GM23338 (cell line): ENCODE measurements at regions not wholly inside any gene's neighbourhood (a gene's known extent, or its start where the extent isn't known, plus 50 kb on each side); places are given as distances from the start of the nearest gene placed in this dataset.
"Not testable (repeated sequence)": the region's sequence is repeated elsewhere in the genome, so short reads cannot be mapped to it uniquely, and the experiment has no call there.

Experiments
- ATAC-seq: fragments of 200-7000 bp; cut with Tn5 transposase; 3 replicates; pipeline ENCODE4 v1.9.1; 2020
- DNase-seq: peaks from one replicate; pipeline ENCODE4 v3.0.0-alpha.2; 2015; ENCODE audit warnings: low spot score
- H2AFZ ChIP-seq: fragments of 200-600 bp; sonication (generic); 2 replicates; pipeline ENCODE4 v1.8.0; 2016; ENCODE audit warnings: antibody characterized with exemption, mild to moderate bottlenecking, moderate library complexity
- H3F3A ChIP-seq: fragments of 200-600 bp; sonication (generic); replicated peaks from 2 replicates; pipeline ENCODE4 v1.8.0; 2017; ENCODE audit warnings: antibody characterized with exemption, mixed run types, low read depth
- H3K27ac ChIP-seq: fragments of 200-600 bp; sonication (generic); 2 replicates; pipeline ENCODE4 v1.6.1; 2016; ENCODE audit warnings: low read depth
- H3K27me3 ChIP-seq: fragments of 200-600 bp; sonication (generic); 2 replicates; pipeline ENCODE4 v1.8.0; 2016; ENCODE audit warnings: mild to moderate bottlenecking, mixed run types, moderate library complexity; ENCODE audit not compliant: insufficient read depth
- H3K36me3 ChIP-seq: fragments of 200-600 bp; sonication (generic); 2 replicates; pipeline ENCODE4 v1.8.0; 2016; ENCODE audit warnings: mild to moderate bottlenecking; ENCODE audit not compliant: insufficient read depth
- H3K4me1 ChIP-seq: fragments of 200-600 bp; sonication (generic); 2 replicates; pipeline ENCODE4 v1.8.0; 2016; ENCODE audit warnings: mild to moderate bottlenecking, moderate library complexity; ENCODE audit not compliant: insufficient read depth
- H3K4me2 ChIP-seq: fragments of 200-600 bp; sonication (generic); 2 replicates; pipeline ENCODE4 v1.7.1; 2017; ENCODE audit warnings: mixed run types
- H3K4me3 ChIP-seq: fragments of 200-600 bp; sonication (generic); 2 replicates; pipeline ENCODE4 v1.6.1; 2016; ENCODE audit warnings: mixed run types
- H3K79me2 ChIP-seq: fragments of 200-600 bp; sonication (generic); replicated peaks from 2 replicates; pipeline ENCODE4 v1.8.0; 2017; ENCODE audit warnings: mild to moderate bottlenecking; ENCODE audit not compliant: insufficient read depth
- H3K9me2 ChIP-seq: fragments of 200-600 bp; sonication (generic); 2 replicates; pipeline ENCODE4 v1.8.0; 2017; ENCODE audit not compliant: insufficient read depth
- H4K20me1 ChIP-seq: fragments of 200-600 bp; sonication (generic); replicated peaks from 2 replicates; pipeline ENCODE4 v1.8.0; 2017; ENCODE audit warnings: mild to moderate bottlenecking; ENCODE audit not compliant: insufficient read depth
- H3K27ac Mint-ChIP-seq: 2 replicates; pipeline ENCODE4 v1.8.0; 2020; ENCODE audit warnings: inconsistent platforms, mild to moderate bottlenecking, moderate library complexity, mixed read lengths
- H3K27me3 Mint-ChIP-seq: 3 replicates; pipeline ENCODE4 v1.8.0; 2022; ENCODE audit warnings: low read depth, mild to moderate bottlenecking, moderate library complexity, mixed read lengths, inconsistent platforms; ENCODE audit not compliant: insufficient read depth, poor library complexity
- H3K36me3 Mint-ChIP-seq: 3 replicates; pipeline ENCODE4 v1.8.0; 2021; ENCODE audit warnings: low read depth, mild to moderate bottlenecking, inconsistent platforms, moderate library complexity, mixed read lengths
- H3K4me1 Mint-ChIP-seq: 3 replicates; pipeline ENCODE4 v1.8.0; 2020; ENCODE audit warnings: mild to moderate bottlenecking, inconsistent platforms, mixed read lengths
- H3K4me3 Mint-ChIP-seq: 3 replicates; pipeline ENCODE4 v1.8.0; 2021; ENCODE audit warnings: moderate library complexity, mild to moderate bottlenecking, inconsistent platforms, mixed read lengths
- H3K9me3 Mint-ChIP-seq: 3 replicates; pipeline ENCODE4 v1.8.0; 2020; ENCODE audit warnings: moderate library complexity, mild to moderate bottlenecking, inconsistent platforms, mixed read lengths
- CREB1 ChIP-seq: fragments of 250-450 bp; sonication (Bioruptor Pico); IDR thresholded peaks from 2 replicates; pipeline ENCODE4 v1.5.0; 2020; ENCODE audit warnings: low read depth, mild to moderate bottlenecking, moderate library complexity
- CTCF ChIP-seq, 2 experiments: fragments of 200-600 bp in 1 of 2; sonication (generic) in 1 of 2; conservative IDR thresholded peaks; 2 replicates each; pipeline versions ENCODE4 v1.5.1 to v1.6.1; 2016 to 2017; ENCODE audit warnings: antibody characterized with exemption in 2 of 2, low read depth in 2 of 2, mild to moderate bottlenecking in 2 of 2, moderate library complexity in 1 of 2
- ETS1 ChIP-seq: IDR thresholded peaks from 2 replicates; pipeline ENCODE4 v1.6.1; 2016; ENCODE audit warnings: antibody characterized with exemption
- EZH2phosphoT487 ChIP-seq: fragments of 200-600 bp; sonication (generic); IDR thresholded peaks from one replicate; pipeline ENCODE4 v1.8.1; 2018; ENCODE audit warnings: antibody characterized with exemption; ENCODE audit not compliant: unreplicated experiment
- JUNB ChIP-seq: IDR thresholded peaks from one replicate; pipeline ENCODE4 v1.6.1; 2016; ENCODE audit warnings: antibody characterized with exemption; ENCODE audit not compliant: unreplicated experiment
- NANOG ChIP-seq: IDR thresholded peaks from 2 replicates; pipeline ENCODE4 v1.6.1; 2016; ENCODE audit warnings: antibody characterized with exemption, borderline replicate concordance
- POLR2AphosphoS5 ChIP-seq: IDR thresholded peaks from 2 replicates; pipeline ENCODE4 v1.6.1; 2016; ENCODE audit warnings: antibody characterized with exemption, low read depth
- REST ChIP-seq: IDR thresholded peaks from one replicate; pipeline ENCODE4 v1.6.1; 2018; ENCODE audit warnings: antibody characterized with exemption; ENCODE audit not compliant: unreplicated experiment
- STAT1 ChIP-seq: IDR thresholded peaks from one replicate; pipeline ENCODE4 v1.6.1; 2016; ENCODE audit warnings: antibody characterized with exemption; ENCODE audit not compliant: unreplicated experiment
- ZNF114 ChIP-seq: fragments of 250-450 bp; sonication (Bioruptor Pico); IDR thresholded peaks from 2 replicates; pipeline ENCODE4 v1.5.0; 2020; ENCODE audit warnings: mild to moderate bottlenecking, moderate library complexity
- ZNF331 ChIP-seq: fragments of 250-450 bp; sonication (Bioruptor Pico); IDR thresholded peaks from 2 replicates; pipeline ENCODE4 v1.5.0; 2020; ENCODE audit warnings: low read depth, mild to moderate bottlenecking, moderate library complexity

- not testable (repeated sequence) for H3K4me3 ChIP-seq, H3K27me3 ChIP-seq, H4K20me1 ChIP-seq, H3K27ac ChIP-seq, H3K79me2 ChIP-seq, H3K4me1 ChIP-seq, H2AFZ ChIP-seq, H3K4me3 Mint-ChIP-seq, H3K27ac Mint-ChIP-seq, H3F3A ChIP-seq, H3K27me3 Mint-ChIP-seq, H3K36me3 Mint-ChIP-seq, H3K9me3 Mint-ChIP-seq, H3K4me2 ChIP-seq, DNase-seq, H3K36me3 ChIP-seq, ATAC-seq
- H3K9me2 ChIP-seq = 0 out of 2 replicates have a peak, but pooled peaks cover 14% of the 10 kb centered on the region
- H3K4me1 Mint-ChIP-seq = peaks cover 12% of the 10 kb centered on the region
Measured at GRCh38 chr12:112712751-112713150, 78.8 kb upstream of the RPH3A start.

- no peaks in the 10 kb centered on the region for H3K27me3 ChIP-seq
- H3K36me3 Mint-ChIP-seq = no peaks in the 10 kb centered on the region
- no peaks in the 10 kb centered on the region for H3K36me3 ChIP-seq
- no peaks in the 10 kb centered on the region for H3F3A ChIP-seq
- H3K27ac ChIP-seq = no peak overlapping the region
- H3K4me3 ChIP-seq = no peak overlapping the region
- no peak for DNase-seq
- no peak overlapping the region for H3K4me2 ChIP-seq
- H3K27me3 Mint-ChIP-seq = peaks cover 4% of the 10 kb centered on the region
- H3K79me2 ChIP-seq = no peaks in the 10 kb centered on the region
- H4K20me1 ChIP-seq = no peaks in the 10 kb centered on the region
- H3K4me3 Mint-ChIP-seq = no peak overlapping the region
- no peak overlapping the region for H2AFZ ChIP-seq
- TF ChIP-seq CREB1 (no peak), STAT1 (no peak), EZH2phosphoT487 (no peak), ETS1 (no peak)
- ATAC-seq = no peak
- no peaks in the 10 kb centered on the region; the same call in 2 of the 3 replicates for H3K9me3 Mint-ChIP-seq
- 0 out of 2 replicates have a peak, but pooled peaks cover 5% of the 10 kb centered on the region for H3K4me1 ChIP-seq
- H3K27ac Mint-ChIP-seq = no peak overlapping the region
- H3K9me2 ChIP-seq = 0 out of 2 replicates have a peak, but pooled peaks cover 8% of the 10 kb centered on the region
- H3K4me1 Mint-ChIP-seq = peaks cover 12% of the 10 kb centered on the region
Measured at GRCh38 chr12:112713471-112713870, 78.1 kb upstream of the RPH3A start.

GRCh38 chr12:112714166-112714710 is 77.3 kb upstream of the RPH3A start:
- no peaks in the 10 kb centered on the region for H3K36me3 ChIP-seq
- H3K27me3 Mint-ChIP-seq = peaks cover 4% of the 10 kb centered on the region
- no peak overlapping the region for H3K4me3 ChIP-seq
- no peak for DNase-seq
- peaks cover 12% of the 10 kb centered on the region for H3K4me1 Mint-ChIP-seq
- no peaks in the 10 kb centered on the region; the same call in 2 of the 3 replicates for H3K9me3 Mint-ChIP-seq
- no peaks in the 10 kb centered on the region for H3K27me3 ChIP-seq
- H3K4me1 ChIP-seq = 0 out of 2 replicates have a peak, but pooled peaks cover 5% of the 10 kb centered on the region
- H3K4me3 Mint-ChIP-seq = no peak overlapping the region
- no peaks in the 10 kb centered on the region for H3F3A ChIP-seq
- H3K27ac Mint-ChIP-seq = no peak overlapping the region
- no peaks in the 10 kb centered on the region for H4K20me1 ChIP-seq
- peaks cover 11% of the 10 kb centered on the region; the same call in 1 of the 2 replicates for H3K9me2 ChIP-seq
- H2AFZ ChIP-seq = 0 out of 2 replicates have a peak overlapping the region, but pooled peaks have one; percentile 59
- no peak for ATAC-seq
- H3K4me2 ChIP-seq = no peak overlapping the region
- no peaks in the 10 kb centered on the region for H3K79me2 ChIP-seq
- no peaks in the 10 kb centered on the region for H3K36me3 Mint-ChIP-seq
- TF ChIP-seq JUNB = no peak
- no peak for TF ChIP-seq ETS1
- no peak for TF ChIP-seq EZH2phosphoT487
- TF ChIP-seq NANOG = no peak
- TF ChIP-seq POLR2AphosphoS5 = no peak
- no peak for TF ChIP-seq CREB1
- TF ChIP-seq ZNF114 (CRISPR knock-in tag) = no peak
- TF ChIP-seq STAT1 = no peak
- TF ChIP-seq REST = no peak
- no peak for TF ChIP-seq ZNF331 (CRISPR knock-in tag)
- TF ChIP-seq CTCF (conservative IDR thresholded peaks at IDR 0.05; ENCODE audit: low read depth in 2 of 2) = no peak
- H3K27ac ChIP-seq = no peak overlapping the region
